HG03469 (cell line): ENCODE measurements at regions not wholly inside any gene's neighbourhood (a gene's known extent, or its start where the extent isn't known, plus 50 kb on each side); places are given as distances from the start of the nearest gene placed in this dataset.
A peak's percentile ranks its signal among the peaks of the same experiment; 100 is the strongest.
"Not testable (repeated sequence)": the region's sequence is repeated elsewhere in the genome, so short reads cannot be mapped to it uniquely, and the experiment has no call there.

Experiments
- ATAC-seq: cut with Tn5 transposase; IDR thresholded peaks from one replicate; pipeline ENCODE4 v1.9.1; 2021; ENCODE audit warnings: mild to moderate bottlenecking, moderate library complexity, moderate number of reproducible peaks; ENCODE audit not compliant: unreplicated experiment

GRCh38 chr12:89230376-89231315, 121.7 kb downstream of the DUSP6 start:
- ATAC-seq = no peak

- no peak for ATAC-seq
These were observed 123.8 kb downstream of the DUSP6 start for GRCh38 chr12:89228491-89228890.

GRCh38 chr12:89227774-89228173, 124.5 kb downstream of the DUSP6 start:
- no peak for ATAC-seq

- ATAC-seq = no peak
These were observed 126.4 kb downstream of the DUSP6 start for GRCh38 chr12:89225808-89226411.

- ATAC-seq = peak; percentile 78
These were observed 126.9 kb downstream of the DUSP6 start for GRCh38 chr12:89225401-89225800.

GRCh38 chr12:89222580-89222979, 129.7 kb downstream of the DUSP6 start:
- ATAC-seq = not testable (repeated sequence)

- no peak for ATAC-seq
These were observed 134.8 kb downstream of the DUSP6 start for GRCh38 chr12:89217472-89217871.

GRCh38 chr12:89216211-89216952, 135.9 kb downstream of the DUSP6 start:
- no peak for ATAC-seq

GRCh38 chr12:89215196-89215595, 137.1 kb downstream of the DUSP6 start:
- ATAC-seq = no peak

- ATAC-seq = no peak
These were observed 138.6 kb downstream of the DUSP6 start for GRCh38 chr12:89213747-89214146.

GRCh38 chr12:89213139-89213538, 139.2 kb downstream of the DUSP6 start:
- no peak for ATAC-seq

- no peak for ATAC-seq
These were observed 139.9 kb downstream of the DUSP6 start for GRCh38 chr12:89212339-89212771.

- ATAC-seq = no peak
These were observed 140.8 kb downstream of the DUSP6 start for GRCh38 chr12:89211456-89211855.

- no peak for ATAC-seq
These were observed 142.0 kb downstream of the DUSP6 start for GRCh38 chr12:89210277-89210676.

- no peak for ATAC-seq
These were observed 143.6 kb downstream of the DUSP6 start for GRCh38 chr12:89208661-89209096.

GRCh38 chr12:89206390-89206789, 145.9 kb downstream of the DUSP6 start:
- no peak for ATAC-seq

- ATAC-seq = no peak
These were observed 146.8 kb downstream of the DUSP6 start for GRCh38 chr12:89205517-89205916.

- ATAC-seq = no peak
These were observed 149.2 kb downstream of the DUSP6 start for GRCh38 chr12:89203144-89203543.

- no peak for ATAC-seq
These were observed 152.1 kb downstream of the DUSP6 start for GRCh38 chr12:89200217-89200616.

- ATAC-seq = no peak
These were observed 156.8 kb downstream of the DUSP6 start for GRCh38 chr12:89195470-89195869.

GRCh38 chr12:89194683-89195082, 157.6 kb downstream of the DUSP6 start:
- ATAC-seq = no peak
